Tibial nerve (tissue), 4 donors: ENCODE measurements at regions not wholly inside any gene's neighbourhood (a gene's known extent, or its start where the extent isn't known, plus 50 kb on each side); places are given as distances from the start of the nearest gene placed in this dataset.
"Not testable (repeated sequence)": the region's sequence is repeated elsewhere in the genome, so short reads cannot be mapped to it uniquely, and the experiment has no call there.

Source experiments
- DNase-seq, 2 donors: peaks; one replicate each; pipeline ENCODE4 v3.0.0-alpha.2; 2019; ENCODE audit warnings: low spot score in 2 of 2
- H3K27ac ChIP-seq, 4 donors: fragments of 200-600 bp; sonication (generic) in 3 of 4; one replicate each; pipeline ENCODE4 v1.5.1; 2017 to 2019; ENCODE audit warnings: mild to moderate bottlenecking in 1 of 4
- H3K27me3 ChIP-seq, 2 donors: fragments of 200-600 bp; sonication (generic) in 1 of 2; one replicate each; pipeline versions ENCODE4 v1.5.1 to v1.6.0; 2017 to 2019
- H3K36me3 ChIP-seq, 3 donors: fragments of 200-600 bp; sonication (generic); one replicate each; pipeline ENCODE4 v1.5.1; 2018 to 2019
- H3K4me1 ChIP-seq, 4 donors: fragments of 200-600 bp; sonication (generic) in 3 of 4; one replicate each; pipeline ENCODE4 v1.5.1; 2017 to 2019
- H3K4me3 ChIP-seq, 4 donors: fragments of 200-600 bp; sonication (generic) in 3 of 4; one replicate each; pipeline ENCODE4 v1.5.1; 2017 to 2019; ENCODE audit warnings: mild to moderate bottlenecking in 1 of 4, moderate library complexity in 1 of 4
- H3K9me3 ChIP-seq, 4 donors: fragments of 200-600 bp; sonication (generic) in 3 of 4; one replicate each; pipeline ENCODE4 v1.5.1; 2017 to 2019
- EP300 ChIP-seq, 2 donors: sonication (generic); formaldehyde crosslinking; IDR thresholded peaks; one replicate each; pipeline ENCODE4 v1.6.1; 2017; ENCODE audit warnings: antibody characterized with exemption in 2 of 2, mild to moderate bottlenecking in 1 of 2
- POLR2A ChIP-seq, 2 donors: fragments of 450-650 bp; IDR thresholded peaks; one replicate each; pipeline ENCODE4 v1.6.1; 2017; ENCODE audit warnings: antibody characterized with exemption in 2 of 2, mild to moderate bottlenecking in 2 of 2, moderate library complexity in 2 of 2
- WGBS, 2 donors: methylation state at CpG; one replicate each; pipeline ENCODE4 v1.1.5; 2018; 5-methylcytosine and 5-hydroxymethylcytosine counted together
- TF ChIP-seq, protein P1 (sequence below), 5 experiments: fragments of 200-600 bp in 3 of 5; fragments of 450-650 bp in 2 of 5; sonication (generic) in 3 of 5; IDR thresholded peaks; one replicate each; pipeline ENCODE4 v1.5.1; 2016 to 2019; ENCODE audit warnings: antibody characterized with exemption in 5 of 5, mild to moderate bottlenecking in 3 of 5, moderate library complexity in 2 of 5

DNA sequence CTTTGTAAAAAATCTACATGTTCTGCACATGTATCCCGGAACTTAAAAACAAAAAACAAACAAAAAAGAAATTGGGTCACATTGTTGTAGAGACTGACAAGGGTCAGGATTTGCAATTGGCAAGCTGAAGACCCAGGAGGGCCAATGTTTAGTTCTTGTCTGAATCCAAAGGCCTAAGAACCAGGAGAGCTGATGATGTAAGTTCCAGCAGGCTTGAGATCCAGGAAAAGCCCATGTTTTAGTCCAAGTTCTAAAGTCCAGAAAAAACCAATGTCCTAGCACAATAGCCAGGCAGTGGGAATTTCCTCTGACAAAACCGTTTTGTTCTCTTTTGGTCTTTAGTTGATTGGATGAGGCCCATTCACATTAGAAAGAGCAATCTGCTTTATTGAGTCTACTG lies 244.9 kb downstream of the DMAC1 start:
- Histone ChIP-seq H3K4me3 (no peak overlapping the region), H3K27me3 (no peaks in the 10 kb centered on the region), H3K4me1 (no peaks in the 10 kb centered on the region), H3K36me3 (no peaks in the 10 kb centered on the region), H3K9me3 (no peaks in the 10 kb centered on the region), H3K27ac (no peak overlapping the region)
- DNase-seq, result no peak
- WGBS, 2 donors, result 71 to 76% methylated on average over 2 of the region's 2 CpGs
- TF ChIP-seq POLR2A (IDR thresholded peaks at IDR 0.05), result no peak
- no peak for TF ChIP-seq EP300 (IDR thresholded peaks at IDR 0.05)
- TF ChIP-seq, protein P1, sequence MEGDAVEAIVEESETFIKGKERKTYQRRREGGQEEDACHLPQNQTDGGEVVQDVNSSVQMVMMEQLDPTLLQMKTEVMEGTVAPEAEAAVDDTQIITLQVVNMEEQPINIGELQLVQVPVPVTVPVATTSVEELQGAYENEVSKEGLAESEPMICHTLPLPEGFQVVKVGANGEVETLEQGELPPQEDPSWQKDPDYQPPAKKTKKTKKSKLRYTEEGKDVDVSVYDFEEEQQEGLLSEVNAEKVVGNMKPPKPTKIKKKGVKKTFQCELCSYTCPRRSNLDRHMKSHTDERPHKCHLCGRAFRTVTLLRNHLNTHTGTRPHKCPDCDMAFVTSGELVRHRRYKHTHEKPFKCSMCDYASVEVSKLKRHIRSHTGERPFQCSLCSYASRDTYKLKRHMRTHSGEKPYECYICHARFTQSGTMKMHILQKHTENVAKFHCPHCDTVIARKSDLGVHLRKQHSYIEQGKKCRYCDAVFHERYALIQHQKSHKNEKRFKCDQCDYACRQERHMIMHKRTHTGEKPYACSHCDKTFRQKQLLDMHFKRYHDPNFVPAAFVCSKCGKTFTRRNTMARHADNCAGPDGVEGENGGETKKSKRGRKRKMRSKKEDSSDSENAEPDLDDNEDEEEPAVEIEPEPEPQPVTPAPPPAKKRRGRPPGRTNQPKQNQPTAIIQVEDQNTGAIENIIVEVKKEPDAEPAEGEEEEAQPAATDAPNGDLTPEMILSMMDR (IDR thresholded peaks at IDR 0.05), result no peak

DNA sequence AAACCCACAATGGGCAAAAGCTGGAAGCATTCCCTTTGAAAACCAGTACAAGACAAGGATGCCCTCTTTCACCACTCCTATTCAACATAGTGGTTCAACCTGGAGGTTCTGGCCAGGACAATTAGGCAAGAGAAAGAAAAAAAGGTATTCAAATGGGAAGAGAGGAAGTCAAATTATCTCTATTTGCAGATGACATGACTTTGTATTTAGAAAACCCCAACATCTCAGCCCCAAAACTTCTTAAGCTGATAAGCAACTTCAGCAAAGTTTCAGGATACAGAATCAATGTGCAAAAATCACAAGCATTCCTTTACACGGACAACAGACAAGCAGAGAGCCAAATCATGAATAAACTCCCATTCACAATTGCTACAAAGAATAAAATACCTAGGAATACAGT lies 246.9 kb downstream of the DMAC1 start:
- not testable (repeated sequence) for H3K9me3 ChIP-seq, H3K4me3 ChIP-seq, DNase-seq, H3K27me3 ChIP-seq, H3K36me3 ChIP-seq, H3K27ac ChIP-seq, H3K4me1 ChIP-seq
- 44 to 48% methylated on average over 1 of the region's 1 CpG for WGBS, 2 donors

DNA sequence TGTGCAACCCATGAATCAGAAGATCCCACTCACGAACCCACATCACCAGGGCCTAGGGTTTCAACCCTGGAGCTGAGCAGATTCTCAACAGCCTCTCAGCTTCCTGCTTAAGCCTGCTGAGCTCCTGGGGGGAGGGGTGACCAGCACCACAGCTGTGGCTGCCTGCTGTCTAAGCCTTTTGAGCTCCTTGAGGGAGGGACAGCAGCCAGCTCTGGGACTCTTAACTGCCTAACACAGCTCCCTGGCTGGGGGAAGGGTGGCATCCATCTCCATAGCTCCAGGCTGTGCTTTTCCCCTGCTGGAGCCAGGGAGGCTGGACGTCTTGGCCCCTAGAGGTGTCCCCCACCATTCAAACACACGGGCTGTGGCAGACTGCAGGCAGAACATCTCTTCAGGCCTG lies 250.3 kb downstream of the DMAC1 start:
- no peak for TF ChIP-seq POLR2A (IDR thresholded peaks at IDR 0.05)
- no peak for TF ChIP-seq EP300 (IDR thresholded peaks at IDR 0.05)
- TF ChIP-seq, protein P1 (IDR thresholded peaks at IDR 0.05), result no peak
- H3K4me3 ChIP-seq, result no peak overlapping the region
- no peak for DNase-seq
- no peaks in the 10 kb centered on the region for H3K36me3 ChIP-seq
- no peaks in the 10 kb centered on the region for H3K27me3 ChIP-seq
- no peaks in the 10 kb centered on the region for H3K9me3 ChIP-seq
- no peaks in the 10 kb centered on the region for H3K4me1 ChIP-seq
- no peak overlapping the region for H3K27ac ChIP-seq
- WGBS, 2 donors, result 42 to 80% methylated on average over 1 to 3 of the region's 3 CpGs

DNA sequence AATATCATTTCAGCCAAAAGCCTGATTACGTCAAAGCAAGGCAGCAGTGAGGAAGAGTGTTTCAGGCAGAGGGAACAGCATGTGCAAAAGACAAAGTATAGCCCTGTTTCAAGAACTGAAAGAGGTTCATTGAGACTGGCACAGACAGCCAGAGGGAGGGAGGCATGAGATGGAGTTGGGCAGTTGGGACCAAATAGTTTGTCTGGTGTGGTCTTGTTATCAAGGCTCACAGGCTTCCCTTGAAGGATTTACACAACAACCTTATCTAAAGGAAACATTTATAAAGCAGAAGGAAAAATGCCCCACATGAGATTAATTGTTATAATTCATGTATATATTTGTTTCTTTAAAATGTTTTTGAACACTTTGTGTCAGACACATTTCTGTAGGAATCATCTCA lies 253.3 kb downstream of the DMAC1 start:
- H3K36me3 ChIP-seq, result no peaks in the 10 kb centered on the region
- no peaks in the 10 kb centered on the region for H3K4me1 ChIP-seq
- H3K9me3 ChIP-seq, result no peaks in the 10 kb centered on the region
- H3K4me3 ChIP-seq, result no peak overlapping the region
- H3K27me3 ChIP-seq, result no peaks in the 10 kb centered on the region
- TF ChIP-seq, protein P1 (IDR thresholded peaks at IDR 0.05), result no peak
- TF ChIP-seq EP300 (IDR thresholded peaks at IDR 0.05), result no peak
- no peak for TF ChIP-seq POLR2A (IDR thresholded peaks at IDR 0.05)
- whole genome bisulfite sequencing, 2 donors, result 0 to 100% methylated on average over 1 of the region's 1 CpG
- no peak for DNase-seq
- no peak overlapping the region for H3K27ac ChIP-seq

DNA sequence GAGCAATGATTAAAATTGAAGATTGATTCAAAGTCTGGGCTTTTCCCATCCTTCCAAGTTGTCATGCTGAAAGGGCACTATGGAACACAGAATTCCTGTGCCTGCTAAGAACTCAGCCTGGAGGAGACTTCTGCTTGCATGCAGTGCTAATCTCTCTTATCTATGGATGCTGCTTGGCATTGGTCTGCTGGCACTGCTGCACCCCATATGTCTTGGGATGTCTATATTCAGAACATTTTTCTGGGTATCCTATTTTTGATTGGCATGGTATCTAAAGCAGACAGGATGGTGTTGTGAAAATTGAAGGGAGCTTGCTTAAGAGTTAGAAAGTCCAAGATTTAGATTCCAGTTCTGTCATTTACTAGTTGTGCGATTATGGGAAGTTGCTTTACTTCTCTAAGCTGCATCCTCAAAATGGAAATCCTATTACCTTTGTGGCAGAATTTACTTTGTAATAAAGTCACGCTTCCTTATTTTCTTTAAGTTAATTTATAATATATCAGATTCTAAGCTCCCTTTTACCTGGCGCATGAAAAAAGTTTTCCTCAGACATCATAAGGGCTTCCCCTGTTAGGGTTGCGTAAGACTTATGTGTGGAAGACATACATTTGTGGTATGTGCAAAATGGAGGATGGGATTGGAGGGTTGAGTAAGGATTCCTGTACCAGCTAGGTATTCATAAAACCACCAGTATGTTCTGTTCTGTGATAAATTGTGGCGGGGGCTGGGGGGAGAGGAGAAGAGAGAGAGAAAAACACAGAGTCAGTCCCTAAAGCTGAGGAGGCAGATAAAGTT lies 254.0 kb downstream of the DMAC1 start:
- Histone ChIP-seq H3K36me3 (no peaks in the 10 kb centered on the region), H3K4me1 (no peaks in the 10 kb centered on the region), H3K27ac (no peak overlapping the region), H3K4me3 (no peak overlapping the region), H3K9me3 (no peaks in the 10 kb centered on the region), H3K27me3 (no peaks in the 10 kb centered on the region)
- DNase-seq, result no peak
- TF ChIP-seq EP300 (IDR thresholded peaks at IDR 0.05) (no peak), POLR2A (IDR thresholded peaks at IDR 0.05) (no peak)
- TF ChIP-seq, protein P1 (IDR thresholded peaks at IDR 0.05), result no peak
- WGBS, 2 donors, result 96 to 98% methylated on average over 5 of the region's 5 CpGs
